KBM-7 (cell line): ENCODE measurements at regions not wholly inside any gene's neighbourhood (a gene's known extent, or its start where the extent isn't known, plus 50 kb on each side); places are given as distances from the start of the nearest gene placed in this dataset.

Source experiments
- DNase-seq: peaks from one replicate; pipeline ENCODE4 v3.0.0-alpha.2; 2015
- in situ Hi-C: fragments of 300-500 bp; cut with MboI; formaldehyde crosslinking; loops from 2 replicates; pipeline ENCODE4 v1.14.3; 2020; ENCODE audit warnings: low sequenced_read_pairs, low pct_unique_long_range_greater_than_20kb, mixed read lengths

DNA sequence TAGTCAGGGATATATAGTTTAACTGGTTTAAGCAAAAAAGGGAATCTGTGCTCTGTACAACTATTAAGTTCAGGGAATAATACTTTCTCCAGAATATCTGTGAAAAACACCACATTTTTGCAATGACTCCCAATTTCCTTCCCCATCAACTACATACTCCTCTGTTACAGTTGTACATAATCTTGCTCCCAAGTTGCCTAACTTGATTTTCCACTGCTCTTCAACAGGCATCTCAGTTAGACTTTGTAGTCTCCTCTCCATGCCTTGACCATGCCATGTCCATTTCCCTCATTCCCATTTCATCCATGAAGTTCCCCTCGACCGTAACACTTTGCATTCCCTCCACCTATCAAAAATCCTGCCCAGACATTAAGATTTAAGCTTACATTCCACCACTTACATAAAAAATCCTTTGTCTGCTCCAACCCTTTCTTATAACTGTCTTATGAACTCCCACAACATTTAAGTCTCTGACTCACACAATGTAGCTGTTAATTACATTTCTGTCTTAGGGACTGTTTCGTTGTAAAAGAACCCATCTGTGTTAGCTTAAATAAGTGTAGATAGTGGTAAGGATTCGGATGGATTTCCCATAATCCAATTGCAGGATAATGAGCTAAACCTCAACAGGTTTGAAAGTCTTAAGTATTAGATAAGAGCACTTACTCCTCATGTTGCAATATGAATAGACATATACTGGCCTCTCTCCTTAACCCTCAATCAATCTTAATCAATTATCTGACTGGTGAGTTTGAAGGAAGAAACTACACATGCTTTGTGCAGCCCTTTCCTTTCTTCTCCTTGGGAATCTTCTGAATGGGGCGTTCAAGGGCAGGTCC lies 156.5 kb downstream of the PAWR start:
- in situ Hi-C loops = no loop called here
- no peak for DNase-seq

GRCh38 chr12:79532907-79533288 lies 157.9 kb downstream of the PAWR start:
- in situ Hi-C loops = no loop called here
- no peak for DNase-seq

DNA sequence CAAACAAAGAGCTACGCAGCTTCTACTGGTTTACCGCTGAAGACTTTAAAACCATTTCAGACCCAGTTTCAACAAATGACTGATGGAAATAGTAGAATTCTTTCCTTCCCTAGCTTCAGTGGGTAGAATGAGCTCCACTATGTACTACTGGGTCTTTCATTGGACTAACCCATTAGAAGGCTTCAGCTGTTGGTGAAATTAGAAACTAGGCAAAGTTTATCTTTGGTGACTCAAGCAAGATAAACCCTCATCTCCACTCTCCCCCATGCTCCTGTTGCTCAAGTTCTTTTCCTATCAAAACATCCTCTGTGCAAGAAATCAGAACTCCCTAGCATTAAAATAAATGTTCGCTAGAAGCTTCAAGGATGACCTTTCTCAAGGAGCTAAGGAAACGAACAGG lies 159.2 kb downstream of the PAWR start:
- no peak for DNase-seq
- in situ Hi-C loops = no loop called here

DNA sequence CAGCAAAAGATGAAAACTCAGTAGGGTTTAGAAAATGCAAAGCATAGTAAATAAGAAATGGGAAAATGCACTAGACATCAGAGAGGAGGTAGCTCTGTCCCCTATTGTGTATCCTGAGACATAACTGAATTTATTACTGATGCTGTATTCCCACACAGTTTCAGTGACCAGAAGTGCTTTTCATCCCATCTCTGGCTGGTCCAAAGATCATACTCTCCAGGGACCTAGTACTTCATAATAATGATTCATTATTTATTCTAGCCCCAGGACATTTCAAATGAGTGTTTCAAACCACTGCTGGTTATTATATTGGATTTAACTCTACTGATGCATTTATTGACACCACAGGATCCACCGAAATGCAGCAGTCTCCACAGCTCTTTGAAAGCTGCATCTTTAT lies 163.3 kb downstream of the PAWR start:
- in situ Hi-C loops = no loop called here
- no peak for DNase-seq

- in situ Hi-C loops = no loop called here
- no peak for DNase-seq
Observed at GRCh38 chr12:79525357-79525756, 165.4 kb downstream of the PAWR start.

- no peak for DNase-seq
- in situ Hi-C loops = no loop called here
Observed at GRCh38 chr12:79524507-79525148, 166.1 kb downstream of the PAWR start.

- in situ Hi-C loops = no loop called here
- no peak for DNase-seq
Observed at GRCh38 chr12:79522989-79523386, 167.8 kb downstream of the PAWR start.

DNA sequence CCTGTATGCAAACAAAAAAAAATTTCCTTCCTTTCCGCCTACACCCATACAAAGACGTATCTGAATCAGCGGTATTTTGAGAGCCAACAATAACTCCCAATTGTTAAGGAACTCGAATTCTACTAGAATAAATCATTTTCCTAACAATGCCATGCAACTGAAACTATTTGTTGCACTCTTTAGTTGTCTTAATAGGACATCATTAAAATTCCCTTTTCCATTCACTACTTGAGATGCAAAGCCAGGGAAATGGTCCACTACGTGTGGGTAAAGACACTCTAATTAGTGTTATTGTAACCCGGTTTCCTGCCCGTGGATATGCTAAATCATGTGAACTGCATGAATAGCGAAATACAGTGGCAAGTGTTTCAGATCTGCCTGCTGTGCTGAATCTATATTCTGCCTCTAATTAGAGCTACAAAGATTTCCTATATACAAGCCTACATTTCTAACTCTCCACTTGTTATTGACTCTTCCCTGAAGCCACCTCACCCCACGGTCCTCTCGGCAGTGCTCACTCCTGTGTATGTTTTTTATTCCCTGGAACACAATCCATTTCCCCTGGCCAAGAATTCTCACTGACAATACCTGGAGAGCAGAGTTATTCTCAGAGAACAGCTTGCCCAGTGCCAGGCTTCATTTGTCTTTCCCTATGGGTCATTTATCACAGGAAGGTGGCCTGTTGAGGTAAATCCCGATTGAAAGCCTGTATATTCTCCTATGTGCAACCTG lies 168.3 kb downstream of the PAWR start:
- in situ Hi-C loops = no loop called here
- DNase-seq = no peak

- in situ Hi-C loops = no loop called here
Observed at GRCh38 chr12:79521576-79521975, 169.2 kb downstream of the PAWR start.

GRCh38 chr12:79517363-79517762 lies 173.4 kb downstream of the PAWR start:
- DNase-seq = no peak
- in situ Hi-C loops = no loop called here

More at GRCh38 chr12:79521576-79521975, 169.2 kb downstream of the PAWR start:
- no peak for DNase-seq

- in situ Hi-C loops = no loop called here
- no peak for DNase-seq
Observed at GRCh38 chr12:79515530-79515935, 175.2 kb downstream of the PAWR start.

DNA sequence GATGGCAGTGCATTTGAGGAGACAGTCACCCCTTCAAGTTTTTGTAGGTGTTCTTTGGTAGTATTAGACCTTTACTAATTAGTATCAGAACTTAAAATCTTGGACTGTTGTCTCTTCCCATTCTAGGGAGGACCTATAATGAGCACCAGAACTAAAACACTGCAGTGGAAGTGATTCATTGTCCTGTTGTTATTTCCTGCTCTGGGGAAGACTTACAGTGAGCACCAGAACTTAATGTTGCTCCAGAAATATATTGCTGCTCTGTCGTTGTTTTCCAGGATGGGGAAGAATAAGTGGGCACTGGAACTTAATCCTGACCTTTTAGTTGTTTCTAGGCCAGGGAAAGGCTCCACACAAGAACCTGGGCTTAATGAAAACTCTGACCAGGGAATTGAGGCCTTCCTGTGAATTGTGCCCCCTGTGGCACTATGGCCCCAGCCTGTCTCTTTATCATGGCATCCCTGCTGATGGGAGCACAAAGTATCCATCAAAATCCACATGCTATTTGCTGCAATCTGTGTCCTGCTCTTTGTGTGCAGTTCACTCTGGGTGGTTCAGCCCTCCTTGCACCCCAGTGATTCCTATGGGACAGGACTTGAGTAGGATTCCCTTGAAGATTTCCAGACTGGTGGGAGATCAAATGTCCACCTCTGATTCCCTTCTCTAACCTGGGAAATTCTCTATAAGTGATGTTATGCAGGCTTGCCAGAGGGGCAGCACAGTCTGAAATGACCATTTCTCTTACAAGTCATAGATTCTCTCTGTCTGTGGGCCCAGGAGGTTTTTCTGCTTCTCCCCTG lies 175.8 kb downstream of the PAWR start:
- in situ Hi-C loops = no loop called here
- no peak for DNase-seq

- in situ Hi-C loops = no loop called here
- peak; percentile 9 for DNase-seq
Observed at GRCh38 chr12:79512068-79512467, 178.7 kb downstream of the PAWR start.

DNA sequence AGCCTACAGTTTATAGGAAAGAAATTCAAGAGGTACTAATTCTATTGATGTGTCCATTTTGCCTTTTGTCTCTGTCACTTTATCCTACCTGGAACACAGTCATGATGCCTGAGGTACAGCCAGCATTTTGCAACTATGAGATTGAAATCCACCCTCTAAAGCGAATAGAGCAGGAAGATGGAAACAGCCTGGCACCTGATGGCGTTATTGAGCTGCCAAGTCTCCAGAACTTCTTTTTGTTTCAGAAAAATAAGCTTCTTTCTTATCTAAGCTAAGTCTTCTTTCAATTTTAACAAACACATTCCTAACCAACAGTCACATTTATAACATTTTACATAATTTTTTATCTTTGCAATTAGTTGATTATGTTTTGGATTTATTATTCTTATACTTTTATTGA lies 182.1 kb downstream of the PAWR start:
- in situ Hi-C loops = no loop called here
- no peak for DNase-seq
